NCI-H748 (cell line): ENCODE measurements at regions not wholly inside any gene's neighbourhood (a gene's known extent, or its start where the extent isn't known, plus 50 kb on each side); places are given as distances from the start of the nearest gene placed in this dataset.
A peak's percentile ranks its signal among the peaks of the same experiment; 100 is the strongest.
"Not testable (repeated sequence)": the region's sequence is repeated elsewhere in the genome, so short reads cannot be mapped to it uniquely, and the experiment has no call there.

Source experiments
- DNase-seq: peaks from one replicate; lab custom pipeline; 2025; ENCODE audit not compliant: unreplicated experiment; lab: John Stamatoyannopoulos, UW

- DNase-seq: no peak
These were observed 312.9 kb upstream of the TFPI start for GRCh38 chr2:187867165-187867564.

- DNase-seq: peak; percentile 3
These were observed 315.0 kb upstream of the TFPI start for GRCh38 chr2:187869195-187869594.

GRCh38 chr2:187871506-187871905, 317.3 kb upstream of the TFPI start:
- no peak for DNase-seq

- DNase-seq: no peak
These were observed 318.9 kb upstream of the TFPI start for GRCh38 chr2:187873132-187873531.

GRCh38 chr2:187874786-187875185, 320.6 kb upstream of the TFPI start:
- DNase-seq: no peak

GRCh38 chr2:187875261-187876141, 321.3 kb upstream of the TFPI start:
- no peak for DNase-seq

GRCh38 chr2:187876554-187876953, 322.3 kb upstream of the TFPI start:
- DNase-seq: no peak

- DNase-seq: no peak
These were observed 323.2 kb upstream of the TFPI start for GRCh38 chr2:187877391-187877790.

- no peak for DNase-seq
These were observed 323.9 kb upstream of the TFPI start for GRCh38 chr2:187878112-187878511.

- no peak for DNase-seq
These were observed 325.3 kb upstream of the TFPI start for GRCh38 chr2:187879491-187879890.

GRCh38 chr2:187884003-187884402, 329.8 kb upstream of the TFPI start:
- no peak for DNase-seq

GRCh38 chr2:187890690-187891089, 336.5 kb upstream of the TFPI start:
- peak; percentile 31 for DNase-seq

- DNase-seq: no peak
These were observed 345.8 kb upstream of the TFPI start for GRCh38 chr2:187900021-187900420.

GRCh38 chr2:187906021-187906420, 351.8 kb upstream of the TFPI start:
- DNase-seq: no peak

GRCh38 chr2:187910922-187911321, 356.7 kb upstream of the TFPI start:
- not testable (repeated sequence) for DNase-seq

- DNase-seq: no peak
These were observed 358.7 kb upstream of the TFPI start for GRCh38 chr2:187912950-187913349.

GRCh38 chr2:187915810-187916209, 361.6 kb upstream of the TFPI start:
- DNase-seq: peak; percentile 62

GRCh38 chr2:187916799-187917198, 362.6 kb upstream of the TFPI start:
- DNase-seq: no peak

- no peak for DNase-seq
These were observed 363.3 kb upstream of the TFPI start for GRCh38 chr2:187917535-187917934.

GRCh38 chr2:187918996-187919821, 365.0 kb upstream of the TFPI start:
- no peak for DNase-seq

- DNase-seq: no peak
These were observed 366.3 kb upstream of the TFPI start for GRCh38 chr2:187920511-187920910.

GRCh38 chr2:187922846-187923245, 368.6 kb upstream of the TFPI start:
- DNase-seq: no peak
